ENCODE measurements at regions not wholly inside any gene's neighbourhood (a gene's known extent, or its start where the extent isn't known, plus 50 kb on each side); places are given as distances from the start of the nearest gene placed in this dataset.

DNA sequence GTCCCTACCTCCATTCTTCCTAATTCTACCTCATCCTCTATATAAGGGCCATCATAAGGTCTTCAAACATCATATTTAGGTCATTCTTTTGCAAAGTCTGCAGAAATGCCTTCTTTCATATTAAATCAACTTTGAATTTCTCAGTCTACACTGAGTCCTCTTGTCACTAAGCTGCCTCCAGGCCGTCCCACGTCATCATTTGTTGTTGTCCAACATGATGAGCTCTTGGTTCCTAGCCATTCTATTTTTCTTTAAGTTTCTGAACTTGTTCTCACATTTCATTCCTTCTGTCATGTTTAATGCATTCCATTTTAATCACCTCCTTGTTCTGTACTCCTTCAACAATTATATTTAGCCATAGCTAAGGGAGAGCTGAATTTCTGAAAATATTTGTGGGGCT, 59.2 kb upstream of the PGR start:
- no peak overlapping the region for H3K4me3 ChIP-seq
- no peaks in the 10 kb centered on the region for H4K20me1 ChIP-seq (replicated peaks; ENCODE audit: control insufficient read depth, insufficient read depth, low read length)
- TF ChIP-seq SPI1 (IDR thresholded peaks at IDR 0.05; ENCODE audit: borderline replicate concordance, low read depth, low read length) (no peak), KDM5B (IDR thresholded peaks at IDR 0.05; ENCODE audit: insufficient replicate concordance, low read depth, low read length) (no peak), PHB2 (IDR thresholded peaks at IDR 0.05; ENCODE audit: low read depth) (no peak), ZNF445 (CRISPR knock-in tag; IDR thresholded peaks at IDR 0.05; ENCODE audit: low read depth) (no peak), FOS (IDR thresholded peaks at IDR 0.05; ENCODE audit: extremely low read depth, insufficient read length) (no peak)
- TF ChIP-seq, protein P1, sequence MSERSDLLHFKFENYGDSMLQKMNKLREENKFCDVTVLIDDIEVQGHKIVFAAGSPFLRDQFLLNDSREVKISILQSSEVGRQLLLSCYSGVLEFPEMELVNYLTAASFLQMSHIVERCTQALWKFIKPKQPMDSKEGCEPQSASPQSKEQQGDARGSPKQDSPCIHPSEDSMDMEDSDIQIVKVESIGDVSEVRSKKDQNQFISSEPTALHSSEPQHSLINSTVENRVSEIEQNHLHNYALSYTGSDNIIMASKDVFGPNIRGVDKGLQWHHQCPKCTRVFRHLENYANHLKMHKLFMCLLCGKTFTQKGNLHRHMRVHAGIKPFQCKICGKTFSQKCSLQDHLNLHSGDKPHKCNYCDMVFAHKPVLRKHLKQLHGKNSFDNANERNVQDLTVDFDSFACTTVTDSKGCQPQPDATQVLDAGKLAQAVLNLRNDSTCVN (CRISPR knock-in tag; IDR thresholded peaks at IDR 0.05): no peak
- intact Hi-C loops (cut with micrococcal nuclease): no loop called here
- FAIRE-seq (no peak), DNase-seq (ENCODE audit: extremely low read depth in 1 of 4, low spot score in 3 of 4) (no peak), ATAC-seq (no peak)
- H3K27me3 ChIP-seq (ENCODE audit: control insufficient read depth in 2 of 2, insufficient read depth in 2 of 2, low read length in 2 of 2): no peaks in the 10 kb centered on the region
- H3K4me1 ChIP-seq (replicated peaks in 1 of 2; ENCODE audit: control insufficient read depth in 2 of 2, insufficient read depth in 2 of 2, low read length in 2 of 2): no peaks in the 10 kb centered on the region
- WGBS (ENCODE audit: insufficient coverage, low coverage, missing lambda C conversion rate): 13% methylated on average over 2 of the region's 2 CpGs
- H3K36me3 ChIP-seq (ENCODE audit: control insufficient read depth, insufficient read depth, low read length): no peaks in the 10 kb centered on the region
- no TSS peak for BruUV-seq (replicated peaks)
- H3K79me2 ChIP-seq (ENCODE audit: control insufficient read depth, insufficient read depth, low read length): no peaks in the 10 kb centered on the region
- H3K9me1 ChIP-seq (ENCODE audit: control insufficient read depth, insufficient read depth, low read length): no peaks in the 10 kb centered on the region
- ChIA-PET POLR2A (no interaction called here), CTCF (ENCODE audit: low intra/inter-chr PET ratio) (no interaction called here)
- H3K27ac ChIP-seq (ENCODE audit: extremely low read depth, low read depth, low read length): no peak overlapping the region
- H3K9ac ChIP-seq (ENCODE audit: insufficient read depth in 1 of 2, low read depth in 2 of 2, low read length in 2 of 2): no peak overlapping the region
- in situ Hi-C loops (cut with MboI): no loop called here
- H3K4me2 ChIP-seq (ENCODE audit: insufficient read depth, low read length): no peak overlapping the region
- H3K9me3 ChIP-seq (replicated peaks; ENCODE audit: control insufficient read depth, insufficient read depth, low read depth, low read length): no peaks in the 10 kb centered on the region
- H2AFZ ChIP-seq (ENCODE audit: low read depth, low read length): no peak overlapping the region

GRCh38 chr11:101188173-101188572, 58.6 kb upstream of the PGR start:
- no TSS peak for BruUV-seq (replicated peaks)
- POLR2A ChIA-PET: no interaction called here
- no peak overlapping the region for H3K9ac ChIP-seq (ENCODE audit: insufficient read depth in 1 of 2, low read depth in 2 of 2, low read length in 2 of 2)
- H3K79me2 ChIP-seq (ENCODE audit: control insufficient read depth, insufficient read depth, low read length): no peaks in the 10 kb centered on the region
- no peak for FAIRE-seq
- H4K20me1 ChIP-seq (replicated peaks; ENCODE audit: control insufficient read depth, insufficient read depth, low read length): no peaks in the 10 kb centered on the region
- H3K36me3 ChIP-seq (ENCODE audit: control insufficient read depth, insufficient read depth, low read length): no peaks in the 10 kb centered on the region
- no peak for ATAC-seq
- no peaks in the 10 kb centered on the region for H3K27me3 ChIP-seq (ENCODE audit: control insufficient read depth in 2 of 2, insufficient read depth in 2 of 2, low read length in 2 of 2)
- no peak overlapping the region for H3K27ac ChIP-seq (ENCODE audit: extremely low read depth, low read depth, low read length)
- H3K9me1 ChIP-seq (ENCODE audit: control insufficient read depth, insufficient read depth, low read length): no peaks in the 10 kb centered on the region
- TF ChIP-seq TFAM (CRISPR knock-in tag; conservative IDR thresholded peaks at IDR 0.05) (no peak), ZNF263 (CRISPR knock-in tag; IDR thresholded peaks at IDR 0.05; ENCODE audit: borderline replicate concordance) (no peak), XRCC5 (IDR thresholded peaks at IDR 0.05; ENCODE audit: low read depth, low read length) (no peak)
- WGBS (ENCODE audit: insufficient coverage, low coverage, missing lambda C conversion rate): 21% methylated on average over 3 of the region's 3 CpGs
- no peak overlapping the region for H3K4me2 ChIP-seq (ENCODE audit: insufficient read depth, low read length)
- H3K4me1 ChIP-seq (replicated peaks in 1 of 2; ENCODE audit: control insufficient read depth in 2 of 2, insufficient read depth in 2 of 2, low read length in 2 of 2): no peaks in the 10 kb centered on the region
- DNase-seq (ENCODE audit: extremely low read depth in 1 of 4, low spot score in 3 of 4): no peak
- CTCF ChIA-PET (ENCODE audit: low intra/inter-chr PET ratio): no interaction called here
- no peaks in the 10 kb centered on the region for H3K9me3 ChIP-seq (replicated peaks; ENCODE audit: control insufficient read depth, insufficient read depth, low read depth, low read length)
- in situ Hi-C loops (cut with MboI) (no loop called here), intact Hi-C loops (cut with micrococcal nuclease) (no loop called here)
- H3K4me3 ChIP-seq: no peak overlapping the region
- no peak overlapping the region for H2AFZ ChIP-seq (ENCODE audit: low read depth, low read length)
